RWPE2 (cell line): ENCODE measurements at regions not wholly inside any gene's neighbourhood (a gene's known extent, or its start where the extent isn't known, plus 50 kb on each side); places are given as distances from the start of the nearest gene placed in this dataset.
A peak's percentile ranks its signal among the peaks of the same experiment; 100 is the strongest.

Experiments
- ATAC-seq: fragments of 200-7000 bp; cut with Tn5 transposase; 3 replicates; pipeline ENCODE4 v1.9.1; 2021; ENCODE audit warnings: low read depth
- DNase-seq: peaks from one replicate; pipeline ENCODE4 v3.0.0-alpha.2; 2020; ENCODE audit warnings: low spot score
- H3K27ac ChIP-seq: fragments of 450-650 bp; 2 replicates; pipeline ENCODE4 v1.5.1; 2017; ENCODE audit warnings: mild to moderate bottlenecking; ENCODE audit not compliant: poor library complexity, severe bottlenecking
- H3K27me3 ChIP-seq: fragments of 250-450 bp; sonication (Bioruptor Pico); 2 replicates; pipeline ENCODE4 v1.5.1; 2021; ENCODE audit warnings: mild to moderate bottlenecking, moderate library complexity; ENCODE audit not compliant: insufficient read depth, poor library complexity, severe bottlenecking
- H3K36me3 ChIP-seq: fragments of 250-450 bp; sonication (Bioruptor Pico); 2 replicates; pipeline ENCODE4 v1.5.1; 2020; ENCODE audit warnings: low read depth, mild to moderate bottlenecking, moderate library complexity
- H3K4me1 ChIP-seq: fragments of 250-450 bp; sonication (Bioruptor Pico); 2 replicates; pipeline ENCODE4 v1.5.1; 2021; ENCODE audit warnings: mild to moderate bottlenecking, moderate library complexity; ENCODE audit not compliant: insufficient read depth, poor library complexity, severe bottlenecking
- H3K4me3 ChIP-seq: fragments of 250-450 bp; sonication (Bioruptor Pico); 2 replicates; pipeline ENCODE4 v1.5.1; 2021; ENCODE audit warnings: mild to moderate bottlenecking, moderate library complexity; ENCODE audit not compliant: severe bottlenecking
- H3K9me3 ChIP-seq: fragments of 250-450 bp; sonication (Bioruptor Pico); 2 replicates; pipeline ENCODE4 v1.5.1; 2021; ENCODE audit warnings: mild to moderate bottlenecking, moderate library complexity; ENCODE audit not compliant: severe bottlenecking
- TF ChIP-seq, protein P1 (sequence below): fragments of 450-650 bp; IDR thresholded peaks from one replicate; pipeline ENCODE4 v1.5.1; 2017; ENCODE audit warnings: mild to moderate bottlenecking, moderate library complexity; ENCODE audit not compliant: poor library complexity, severe bottlenecking

DNA sequence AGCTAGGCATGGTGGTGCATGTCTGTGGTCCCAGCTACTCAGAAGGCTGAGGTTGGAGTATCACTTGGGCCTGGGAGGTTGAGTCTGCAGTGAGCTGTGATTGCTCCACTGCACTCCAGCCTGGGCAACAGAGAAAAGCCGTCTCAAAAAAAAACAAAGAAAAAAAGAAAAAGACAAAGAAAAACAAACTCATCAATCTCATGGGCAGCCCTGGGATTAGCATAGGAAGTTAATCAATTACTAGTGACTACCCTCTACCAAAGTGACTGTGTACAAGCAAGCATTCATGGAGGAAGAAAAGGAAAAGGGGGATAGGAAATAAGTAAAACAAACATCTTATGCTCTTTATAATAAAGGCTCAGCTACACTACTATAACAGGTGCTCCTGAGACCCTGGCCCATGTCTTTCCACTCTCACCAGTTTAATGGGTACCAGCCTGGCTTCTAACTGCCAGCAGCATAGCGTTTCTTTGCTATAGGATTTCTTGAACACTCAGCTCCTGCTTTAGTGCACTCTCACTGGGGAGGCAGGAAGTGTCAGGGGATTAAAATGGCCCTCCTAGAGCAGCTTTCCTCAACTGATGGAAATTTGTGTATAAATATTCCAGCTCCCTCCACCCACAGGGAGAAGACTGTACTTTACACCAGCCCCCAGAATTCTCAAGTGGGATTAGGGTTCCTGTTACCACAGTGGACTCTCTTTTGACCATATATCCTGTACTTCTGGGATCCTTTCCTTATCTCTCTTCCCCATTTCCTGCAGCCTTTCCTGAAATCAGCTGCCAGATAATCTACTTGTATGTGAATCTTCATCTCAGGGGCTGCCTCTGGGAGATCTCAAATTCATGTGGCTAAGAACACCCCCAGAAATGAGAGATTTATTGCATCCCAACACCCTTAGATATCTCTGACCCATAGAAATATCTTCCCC, 91.3 kb upstream of the GLS start:
- DNase-seq (no peak), ATAC-seq (no peak)
- Histone ChIP-seq H3K9me3 (no peaks in the 10 kb centered on the region), H3K4me1 (peaks cover 16% of the 10 kb centered on the region), H3K27ac (no peak overlapping the region), H3K36me3 (no peaks in the 10 kb centered on the region), H3K4me3 (no peak overlapping the region), H3K27me3 (no peaks in the 10 kb centered on the region)
- TF ChIP-seq, protein P1, sequence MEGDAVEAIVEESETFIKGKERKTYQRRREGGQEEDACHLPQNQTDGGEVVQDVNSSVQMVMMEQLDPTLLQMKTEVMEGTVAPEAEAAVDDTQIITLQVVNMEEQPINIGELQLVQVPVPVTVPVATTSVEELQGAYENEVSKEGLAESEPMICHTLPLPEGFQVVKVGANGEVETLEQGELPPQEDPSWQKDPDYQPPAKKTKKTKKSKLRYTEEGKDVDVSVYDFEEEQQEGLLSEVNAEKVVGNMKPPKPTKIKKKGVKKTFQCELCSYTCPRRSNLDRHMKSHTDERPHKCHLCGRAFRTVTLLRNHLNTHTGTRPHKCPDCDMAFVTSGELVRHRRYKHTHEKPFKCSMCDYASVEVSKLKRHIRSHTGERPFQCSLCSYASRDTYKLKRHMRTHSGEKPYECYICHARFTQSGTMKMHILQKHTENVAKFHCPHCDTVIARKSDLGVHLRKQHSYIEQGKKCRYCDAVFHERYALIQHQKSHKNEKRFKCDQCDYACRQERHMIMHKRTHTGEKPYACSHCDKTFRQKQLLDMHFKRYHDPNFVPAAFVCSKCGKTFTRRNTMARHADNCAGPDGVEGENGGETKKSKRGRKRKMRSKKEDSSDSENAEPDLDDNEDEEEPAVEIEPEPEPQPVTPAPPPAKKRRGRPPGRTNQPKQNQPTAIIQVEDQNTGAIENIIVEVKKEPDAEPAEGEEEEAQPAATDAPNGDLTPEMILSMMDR: no peak

DNA sequence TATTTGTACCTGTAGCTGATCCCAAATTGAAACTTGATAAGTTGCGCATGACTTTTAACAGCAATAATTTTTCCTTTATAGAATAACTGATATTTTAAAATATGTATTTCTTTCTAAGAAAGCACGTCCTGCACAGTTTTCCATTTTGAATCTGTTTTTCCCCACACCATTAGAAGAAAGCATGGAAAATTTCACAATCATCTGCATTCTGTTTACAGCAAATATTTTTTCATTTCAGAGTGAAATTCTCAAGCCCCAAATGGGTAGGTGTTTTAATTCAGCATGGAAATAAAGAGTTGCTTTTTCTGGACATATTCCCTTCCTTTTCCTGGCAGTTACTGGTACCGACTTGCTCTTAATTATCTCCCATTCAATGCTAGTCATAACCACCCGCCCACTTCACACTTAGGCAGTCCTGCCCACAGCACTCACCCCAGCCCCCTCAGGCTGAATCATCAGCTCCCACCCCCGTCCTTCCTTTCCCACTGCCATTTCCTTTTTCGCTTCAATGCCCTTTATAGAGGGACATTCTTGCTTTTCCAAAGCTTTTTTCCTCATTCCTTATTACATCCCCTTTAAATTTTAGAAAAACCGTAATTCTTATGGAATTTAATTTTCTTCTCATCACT, 89.2 kb upstream of the GLS start:
- Histone ChIP-seq H3K36me3 (no peaks in the 10 kb centered on the region), H3K4me3 (no peak overlapping the region), H3K27ac (no peak overlapping the region), H3K9me3 (no peaks in the 10 kb centered on the region), H3K4me1 (peaks cover 16% of the 10 kb centered on the region), H3K27me3 (no peaks in the 10 kb centered on the region)
- no peak for DNase-seq
- TF ChIP-seq, protein P1: no peak
- ATAC-seq: peak; percentile 86

DNA sequence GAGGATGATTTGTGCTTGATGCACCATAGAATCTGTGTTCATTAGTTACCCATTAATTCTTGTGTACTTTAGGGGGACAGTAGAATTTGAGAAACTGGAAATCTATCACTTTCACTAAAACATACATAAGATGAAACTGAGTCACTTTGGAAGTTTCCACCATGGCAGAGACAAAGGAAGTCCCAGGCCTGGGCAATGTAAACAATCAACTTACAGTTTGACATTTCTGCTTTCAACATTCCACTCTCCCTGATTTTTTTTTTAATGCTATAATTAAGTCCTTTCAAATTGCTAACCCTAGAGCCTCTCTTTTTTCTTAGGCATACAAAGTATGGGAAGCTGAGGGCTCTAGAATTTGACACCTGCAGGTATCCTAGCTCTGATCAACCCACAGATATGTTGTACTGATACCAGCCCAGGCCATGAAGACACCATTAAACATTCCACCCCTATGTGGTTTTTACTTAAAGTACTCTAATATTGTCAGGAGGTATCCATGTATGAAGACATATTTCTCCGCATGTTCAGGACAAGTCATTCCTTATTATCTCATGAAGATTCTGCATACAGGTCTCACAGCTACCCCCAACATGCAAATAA, 88.5 kb upstream of the GLS start:
- no peak overlapping the region for H3K4me3 ChIP-seq
- H3K4me1 ChIP-seq: peaks cover 16% of the 10 kb centered on the region
- no peak for DNase-seq
- H3K9me3 ChIP-seq: no peaks in the 10 kb centered on the region
- H3K36me3 ChIP-seq: no peaks in the 10 kb centered on the region
- H3K27ac ChIP-seq: no peak overlapping the region
- TF ChIP-seq, protein P1: no peak
- ATAC-seq: no peak
- H3K27me3 ChIP-seq: no peaks in the 10 kb centered on the region

DNA sequence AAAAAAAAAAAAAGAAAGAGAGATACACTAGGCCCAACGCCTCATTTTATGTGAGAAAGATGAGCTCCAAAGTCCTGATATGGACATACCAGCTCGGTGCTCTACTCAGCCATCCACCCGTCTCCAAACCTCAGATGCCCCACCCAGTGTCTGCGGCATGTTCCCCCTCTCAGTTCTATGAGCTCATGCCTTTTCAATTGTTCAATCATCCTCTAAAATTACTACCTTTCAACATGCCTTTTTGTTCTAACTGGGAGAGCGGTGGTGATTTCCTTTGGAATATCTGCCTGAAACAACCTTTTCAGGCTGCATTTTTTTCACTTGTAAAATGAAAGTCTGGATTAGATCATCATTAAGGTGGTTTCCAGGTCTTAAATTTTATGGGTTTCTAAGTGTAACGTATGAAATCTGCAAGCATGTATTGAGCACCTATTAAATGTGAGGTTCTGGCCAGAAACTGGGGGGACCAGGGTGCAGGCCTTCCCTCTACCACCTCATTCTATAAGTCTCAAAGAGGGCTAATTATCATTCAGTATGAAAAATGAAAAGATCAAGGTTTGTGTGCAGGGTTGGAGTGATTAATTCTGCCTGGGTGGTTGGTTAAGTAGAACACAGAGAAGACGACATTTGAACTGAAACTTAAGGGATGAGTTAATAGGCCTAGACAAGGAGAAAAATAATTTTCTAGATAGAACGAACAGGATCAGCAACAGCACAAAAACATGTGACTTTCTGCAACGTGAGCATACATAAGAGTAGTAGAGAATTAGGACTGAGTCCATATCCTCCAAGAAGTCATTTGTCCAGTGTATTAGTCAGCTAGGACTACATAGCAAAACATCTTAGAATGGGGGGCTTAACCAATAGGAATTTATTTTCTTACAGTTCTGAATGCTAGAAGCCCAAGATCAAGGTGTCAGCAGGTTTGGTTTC, 87.4 kb upstream of the GLS start:
- no peaks in the 10 kb centered on the region for H3K27me3 ChIP-seq
- H3K36me3 ChIP-seq: no peaks in the 10 kb centered on the region
- TF ChIP-seq, protein P1: no peak
- H3K4me3 ChIP-seq: no peak overlapping the region
- ATAC-seq: no peak
- H3K9me3 ChIP-seq: no peaks in the 10 kb centered on the region
- H3K27ac ChIP-seq: no peak overlapping the region
- peaks cover 16% of the 10 kb centered on the region for H3K4me1 ChIP-seq
- DNase-seq: no peak
